GM21786 (cell line): ENCODE measurements at regions not wholly inside any gene's neighbourhood (a gene's known extent, or its start where the extent isn't known, plus 50 kb on each side); places are given as distances from the start of the nearest gene placed in this dataset.
"Not testable (repeated sequence)": the region's sequence is repeated elsewhere in the genome, so short reads cannot be mapped to it uniquely, and the experiment has no call there.

ENCODE experiments used
- ATAC-seq: cut with Tn5 transposase; IDR thresholded peaks from one replicate; pipeline ENCODE4 v1.9.1; 2021; ENCODE audit not compliant: unreplicated experiment

- no peak for ATAC-seq
Observed at GRCh38 chr5:136749016-136749415, 383.7 kb upstream of the TRPC7 start.

DNA sequence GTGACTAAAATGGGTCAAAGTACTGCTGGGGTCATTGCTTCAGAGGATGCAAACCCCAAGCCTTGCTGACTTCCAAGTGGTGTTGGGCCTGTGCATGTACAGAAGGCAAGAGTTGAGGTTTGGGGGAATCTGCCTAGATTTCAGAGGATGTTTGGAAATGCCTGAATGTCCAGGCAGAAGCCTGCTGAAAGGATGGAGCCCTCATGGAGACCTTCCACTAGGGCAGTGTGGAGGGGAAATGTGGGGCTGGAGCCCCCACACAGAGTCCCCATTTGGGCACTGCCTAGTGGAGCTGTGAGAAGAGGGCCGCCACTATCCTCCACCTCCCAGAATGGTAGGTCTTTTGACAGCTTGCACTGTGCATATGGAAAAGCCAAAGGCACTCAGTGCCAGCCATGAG is 377.7 kb upstream of the TRPC7 start:
- ATAC-seq: no peak

- ATAC-seq: no peak
Observed at GRCh38 chr5:136740228-136740627, 374.9 kb upstream of the TRPC7 start.

DNA sequence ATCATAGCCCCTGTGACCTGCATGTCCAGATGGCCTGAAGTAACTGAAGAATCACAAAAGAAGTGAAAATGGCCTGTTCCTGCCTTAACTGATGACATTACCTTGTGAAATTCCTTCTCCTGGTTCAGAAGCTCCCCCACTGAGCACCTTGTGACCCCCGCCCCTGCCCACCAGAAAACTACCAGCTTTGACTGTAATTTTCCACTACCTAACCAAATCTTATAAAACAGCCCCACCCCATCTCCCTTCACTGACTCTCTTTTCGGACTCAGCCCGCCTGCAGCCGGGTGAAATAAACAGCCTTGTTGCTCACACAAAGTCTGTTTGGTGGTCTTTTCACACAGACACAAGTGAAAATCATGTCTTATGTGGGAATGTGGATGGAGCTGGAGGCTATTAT is 373.9 kb upstream of the TRPC7 start:
- not testable (repeated sequence) for ATAC-seq

- no peak for ATAC-seq
Observed at GRCh38 chr5:136738829-136739228, 373.5 kb upstream of the TRPC7 start.

DNA sequence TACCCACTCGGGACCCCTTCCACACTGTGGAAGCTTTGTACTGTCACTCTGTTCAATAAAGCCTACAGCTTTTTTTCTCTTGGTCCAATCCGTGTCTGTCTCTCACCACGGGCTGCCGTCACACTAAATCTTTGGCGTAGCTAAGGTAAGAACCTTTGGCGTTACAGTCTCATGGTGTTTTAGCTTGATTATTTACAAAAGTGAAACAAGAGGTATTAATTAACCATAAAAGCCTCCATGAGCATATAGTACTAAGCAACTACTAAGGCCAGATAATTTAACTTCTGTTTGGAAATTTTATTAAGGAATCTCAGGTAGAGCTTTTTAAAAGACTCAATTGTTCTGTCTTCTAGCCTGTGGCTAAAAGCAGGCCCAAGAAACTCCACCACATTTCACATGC is 370.7 kb upstream of the TRPC7 start:
- no peak for ATAC-seq

DNA sequence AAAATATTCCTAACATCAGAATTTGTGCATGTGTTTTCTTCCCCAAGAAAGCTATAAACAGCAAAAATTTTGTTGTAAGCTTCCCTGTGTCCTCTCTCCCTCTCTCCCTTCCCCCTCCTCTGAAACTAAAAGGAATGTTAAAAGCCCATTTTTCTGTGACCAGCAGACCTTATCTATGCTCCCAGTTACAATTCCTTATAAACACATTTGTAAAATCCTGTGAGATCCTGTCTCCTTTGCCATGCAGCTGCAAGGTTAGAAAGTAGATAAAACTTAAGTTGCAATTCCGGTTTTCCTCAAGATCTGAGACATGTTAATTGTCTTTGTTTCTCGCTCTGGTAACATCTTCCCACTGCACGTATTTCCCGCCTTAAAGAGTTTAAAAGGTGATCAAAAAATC is 370.3 kb upstream of the TRPC7 start:
- ATAC-seq: not testable (repeated sequence)

DNA sequence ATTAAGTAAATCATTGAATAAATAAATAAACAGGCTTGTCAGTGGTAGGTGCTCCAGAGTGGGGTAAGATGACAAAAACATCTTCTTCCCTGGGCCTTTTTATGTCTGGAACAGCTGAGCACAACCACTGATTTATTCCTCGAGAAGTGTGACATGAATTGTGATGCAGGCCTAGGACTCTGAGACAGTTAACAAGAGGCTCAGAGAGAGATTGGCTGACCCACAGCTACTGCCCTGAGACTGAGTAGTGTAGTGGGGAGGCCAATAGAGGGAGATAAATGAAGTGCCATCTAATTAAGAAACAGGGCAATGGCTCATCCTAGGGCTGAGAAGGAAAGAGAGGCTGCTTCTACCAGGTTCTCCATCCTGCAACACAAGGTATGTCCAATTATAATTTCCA is 369.3 kb upstream of the TRPC7 start:
- no peak for ATAC-seq

DNA sequence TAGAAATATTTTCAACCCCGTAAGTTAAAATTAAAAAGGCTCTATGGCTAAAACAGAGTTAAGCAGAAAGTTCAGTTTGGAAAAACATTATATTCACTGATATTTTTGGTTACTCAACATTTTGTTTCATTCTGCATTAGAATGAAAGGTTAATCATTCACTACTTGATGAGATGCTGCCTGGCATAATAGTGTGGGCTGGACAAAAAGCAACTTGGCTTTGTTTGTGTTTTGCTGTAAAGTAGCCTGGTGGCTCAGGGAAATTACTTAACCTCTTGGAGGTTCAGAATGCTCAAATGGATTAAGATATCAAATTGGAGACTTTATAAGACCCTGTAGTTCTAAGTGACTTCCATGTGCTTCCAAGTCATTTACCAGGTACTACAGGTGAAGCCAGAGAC is 367.4 kb upstream of the TRPC7 start:
- no peak for ATAC-seq

GRCh38 chr5:136731241-136731900 is 366.0 kb upstream of the TRPC7 start:
- no peak for ATAC-seq

GRCh38 chr5:136730426-136730825 is 365.1 kb upstream of the TRPC7 start:
- no peak for ATAC-seq

DNA sequence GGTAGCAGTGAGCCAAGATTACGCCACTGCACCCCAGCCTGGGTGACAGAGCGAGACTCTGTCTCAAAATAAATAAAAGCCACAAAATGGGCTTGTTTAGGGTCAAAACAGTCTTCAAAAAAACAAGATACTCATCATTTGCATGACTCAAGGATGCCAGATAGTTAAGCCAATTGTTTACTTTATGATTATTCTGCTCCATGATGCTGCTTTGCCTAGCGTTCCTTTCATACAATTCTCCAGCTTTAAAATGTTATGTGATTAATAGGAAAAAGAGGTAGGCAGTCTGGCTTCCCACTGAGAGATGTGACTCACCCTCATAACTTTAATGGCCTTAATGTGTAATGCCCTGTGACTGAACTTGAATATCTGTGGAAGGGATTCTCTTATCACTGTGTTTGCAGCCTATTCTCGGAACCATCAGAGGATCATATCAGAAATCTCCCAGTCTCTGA is 364.6 kb upstream of the TRPC7 start:
- ATAC-seq: no peak

DNA sequence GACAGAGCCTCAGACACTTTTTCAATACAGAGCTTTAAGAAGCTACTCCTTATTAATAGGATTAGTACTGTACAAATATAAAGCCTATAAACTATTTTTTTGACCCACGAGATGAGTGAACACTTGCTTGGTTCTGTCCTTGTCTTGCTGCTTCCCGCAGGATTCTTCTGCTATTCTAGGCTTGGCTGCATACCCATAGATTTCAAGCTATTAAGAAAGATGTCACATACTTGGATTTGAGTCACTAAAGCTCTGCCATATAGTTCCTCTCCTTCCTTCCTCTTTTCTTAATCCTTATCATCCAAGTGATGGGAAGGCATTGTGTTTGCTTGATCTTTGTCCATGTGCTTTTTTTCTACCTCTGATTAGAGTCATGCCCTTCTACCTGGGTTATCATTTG is 361.2 kb upstream of the TRPC7 start:
- ATAC-seq: no peak

DNA sequence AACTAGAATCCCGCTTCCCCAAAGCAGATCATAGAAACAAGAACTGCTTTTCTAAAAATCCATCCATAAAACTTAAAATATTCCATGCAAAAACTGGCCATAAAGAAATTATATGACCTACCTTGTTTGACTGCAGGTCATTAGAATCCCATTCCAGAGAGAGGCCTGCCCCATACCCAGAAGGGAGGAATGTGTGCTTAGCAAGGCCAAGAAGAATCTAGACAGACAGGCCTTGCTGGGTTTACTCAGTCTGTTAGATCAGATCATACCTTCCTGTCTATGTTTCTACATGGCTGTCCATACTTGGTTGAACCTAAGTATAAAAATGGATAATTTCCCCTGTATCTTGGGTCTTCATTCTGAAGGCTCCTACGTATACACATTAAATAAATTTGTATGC is 358.8 kb upstream of the TRPC7 start:
- no peak for ATAC-seq

- no peak for ATAC-seq
Observed at GRCh38 chr5:136722581-136722980, 357.2 kb upstream of the TRPC7 start.

DNA sequence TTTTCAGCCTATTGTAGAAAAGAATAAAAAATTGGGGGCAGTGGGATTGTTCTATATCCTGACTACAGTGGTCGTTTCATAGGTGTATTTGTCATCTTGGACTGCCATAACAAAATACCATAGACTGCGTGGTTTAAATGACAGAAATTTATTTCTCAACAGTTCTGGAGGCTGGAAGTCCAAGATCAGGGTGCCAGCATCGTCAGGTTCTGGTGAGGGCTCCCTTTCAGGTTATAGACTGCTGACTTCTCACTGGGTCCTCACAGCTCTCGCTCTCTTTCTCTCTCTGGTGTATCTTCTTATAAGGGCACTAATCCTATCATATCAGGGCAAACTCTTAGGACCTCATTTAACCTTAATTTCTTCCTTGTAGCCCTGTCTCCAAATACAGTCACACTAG is 356.7 kb upstream of the TRPC7 start:
- no peak for ATAC-seq

GRCh38 chr5:136720674-136721073 is 355.3 kb upstream of the TRPC7 start:
- no peak for ATAC-seq

GRCh38 chr5:136717917-136718316 is 352.6 kb upstream of the TRPC7 start:
- ATAC-seq: no peak

DNA sequence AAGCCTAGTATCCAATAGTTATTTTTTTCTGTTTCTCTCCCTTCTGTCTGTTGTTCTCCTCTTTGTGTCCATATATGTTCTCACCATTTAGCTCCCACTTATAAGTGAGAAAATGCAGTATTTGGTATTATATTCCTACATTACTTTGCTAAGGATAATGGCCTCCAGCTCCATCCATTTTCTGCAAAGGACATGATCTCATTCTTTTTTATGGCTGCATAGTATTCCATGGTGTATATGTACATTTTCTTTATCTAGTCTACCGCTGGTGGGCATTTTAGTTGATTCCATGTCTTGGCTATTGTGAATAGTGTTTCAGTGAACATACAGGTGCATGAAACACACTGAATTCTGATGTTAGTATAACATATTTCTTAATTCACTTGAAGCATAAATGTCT is 348.9 kb upstream of the TRPC7 start:
- ATAC-seq: no peak

GRCh38 chr5:136712628-136713027 is 347.3 kb upstream of the TRPC7 start:
- ATAC-seq: no peak

- no peak for ATAC-seq
Observed at GRCh38 chr5:136710834-136711233, 345.5 kb upstream of the TRPC7 start.

DNA sequence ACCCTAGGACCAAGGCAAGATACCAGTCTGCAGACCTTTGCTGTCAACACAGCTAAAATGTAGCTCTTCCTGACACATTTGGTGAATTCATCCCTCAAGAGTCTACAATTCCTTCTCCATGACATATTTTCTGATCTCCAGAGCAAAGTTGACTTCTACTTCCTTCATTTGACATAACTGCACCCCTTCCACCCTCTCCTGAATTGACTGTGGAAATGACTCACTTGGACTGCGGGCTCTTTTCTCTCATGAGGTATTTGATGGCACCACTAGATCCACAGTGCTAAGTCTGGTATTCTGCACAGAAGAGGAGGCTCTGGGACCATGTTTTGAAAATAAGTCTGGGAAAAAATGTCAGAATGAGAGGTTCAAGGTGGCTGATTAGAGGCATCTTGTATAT is 338.4 kb upstream of the TRPC7 start:
- no peak for ATAC-seq

DNA sequence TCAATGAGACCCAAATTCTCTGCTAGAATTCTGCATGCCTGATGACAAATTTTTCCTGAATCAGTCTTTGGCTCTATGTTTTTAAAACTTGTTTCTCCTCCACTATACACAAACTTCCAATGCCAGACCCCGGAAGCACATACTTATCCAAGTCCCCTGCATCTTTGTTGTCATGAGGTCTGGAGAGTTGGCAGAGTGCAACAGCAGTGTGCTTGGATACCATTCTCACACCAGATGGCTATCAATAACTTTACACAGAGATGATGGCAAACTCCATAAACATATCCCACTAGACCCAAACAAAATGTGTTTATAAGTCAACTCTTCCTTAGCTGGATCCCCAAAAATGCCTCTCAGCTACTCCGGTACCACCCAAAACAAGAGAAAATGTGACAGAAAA is 337.7 kb upstream of the TRPC7 start:
- no peak for ATAC-seq
